Spleen (tissue), 11 donors: ENCODE measurements at regions not wholly inside any gene's neighbourhood (a gene's known extent, or its start where the extent isn't known, plus 50 kb on each side); places are given as distances from the start of the nearest gene placed in this dataset.

Experiments
- DNase-seq: peaks from one replicate; pipeline ENCODE4 v3.0.0-alpha.2; 2020
- H3K27ac ChIP-seq, 8 donors: fragments of 200-600 bp; sonication (generic) in 7 of 8; 1 replicate in 4 of 8; 2 replicates in 4 of 8; pipeline versions ENCODE4 v1.5.0 to v1.8.0; 2016 to 2021; ENCODE audit warnings: inconsistent platforms in 4 of 8, mild to moderate bottlenecking in 4 of 8, moderate library complexity in 1 of 8
- H3K27me3 ChIP-seq, 7 donors: fragments of 200-600 bp; sonication (generic) in 6 of 7; replicated peaks in 1 of 7; 1 replicate in 4 of 7; 2 replicates in 3 of 7; pipeline versions ENCODE4 v1.5.0 to v1.8.0; 2016 to 2021; ENCODE audit warnings: inconsistent platforms in 3 of 7, mild to moderate bottlenecking in 1 of 7
- H3K36me3 ChIP-seq, 6 donors: fragments of 200-600 bp; sonication (generic) in 5 of 6; 1 replicate in 4 of 6; 2 replicates in 2 of 6; pipeline versions ENCODE4 v1.5.0 to v1.8.0; 2016 to 2021; ENCODE audit warnings: inconsistent platforms in 2 of 6
- H3K4me1 ChIP-seq, 6 donors: fragments of 200-600 bp; sonication (generic) in 5 of 6; 1 replicate in 3 of 6; 2 replicates in 3 of 6; pipeline versions ENCODE4 v1.5.0 to v1.8.0; 2016 to 2021; ENCODE audit warnings: inconsistent platforms in 3 of 6
- H3K4me3 ChIP-seq, 8 donors: fragments of 200-600 bp; sonication (generic) in 7 of 8; 1 replicate in 4 of 8; 2 replicates in 4 of 8; pipeline versions ENCODE4 v1.5.0 to v1.8.0; 2016 to 2021; ENCODE audit warnings: inconsistent platforms in 4 of 8, mild to moderate bottlenecking in 4 of 8, moderate library complexity in 2 of 8
- H3K9me3 ChIP-seq, 8 donors: fragments of 200-600 bp; sonication (generic) in 7 of 8; 1 replicate in 4 of 8; 2 replicates in 4 of 8; pipeline versions ENCODE4 v1.5.0 to v1.8.0; 2016 to 2021; ENCODE audit warnings: inconsistent platforms in 4 of 8
- CTCF ChIP-seq, 11 experiments: fragments of 200-600 bp in 7 of 11; fragments of 450-650 bp in 4 of 11; sonication (generic) in 4 of 11; IDR thresholded peaks in 8 of 11; conservative IDR thresholded peaks in 3 of 11; 1 replicate in 7 of 11; 2 replicates in 4 of 11; pipeline versions ENCODE4 v1.4.0 to v1.8.0; 2016 to 2021; ENCODE audit warnings: antibody characterized with exemption in 11 of 11, inconsistent platforms in 4 of 11, mild to moderate bottlenecking in 1 of 11
- POLR2A ChIP-seq, 3 donors: fragments of 450-650 bp; IDR thresholded peaks; one replicate each; pipeline ENCODE4 v1.5.1; 2017; ENCODE audit warnings: antibody characterized with exemption in 3 of 3, mild to moderate bottlenecking in 1 of 3
- POLR2AphosphoS5 ChIP-seq, 3 donors: sonication (generic); formaldehyde crosslinking; IDR thresholded peaks; one replicate each; pipeline ENCODE4 v1.5.1; 2017; ENCODE audit warnings: antibody characterized with exemption in 3 of 3
- WGBS, 5 donors: extraction: QIAGEN DNeasy Blood & Tissue Kit in 3 of 5; methylation state at CpG; one replicate each; pipeline versions ENCODE4 v1.1.5 to v1.1.7; 2013 to 2018; 5-methylcytosine and 5-hydroxymethylcytosine counted together
- intact Hi-C: fragments of 100-400 bp; cut with DNase I; formaldehyde crosslinking; loops from one replicate; pipeline ENCODE4 v1.15.0; 2023; ENCODE audit warnings: low total_unique reads
- donor health status: healthy with polysubstance abuse.
- donor health status: DM: no; HTN: no; CAD: no; lungs with moderate emphysema.
- donor health status: DM: no; HTN: no; CAD: no.
- donor health status: Bipolar disorder and iron deficiency.
- donor health status: healthy.
- donor health status: DM: no; HTN: no; CAD: no.
- donor health status: DM: yes; HTN: yes; CAD: no.

GRCh38 chr10:63698787-63699150, 177.6 kb downstream of the REEP3 start:
- 81 to 90% (median 84%) methylated on average over 2 of the region's 2 CpGs for WGBS, 5 donors
- no peaks in the 10 kb centered on the region for H3K9me3 ChIP-seq
- intact Hi-C loops: no loop called here
- DNase-seq: no peak
- no peak overlapping the region for H3K4me3 ChIP-seq
- TF ChIP-seq CTCF (IDR thresholded peaks at IDR 0.05 in 8 of 11, conservative IDR thresholded peaks at IDR 0.05 in 3 of 11) (no peak), POLR2A (IDR thresholded peaks at IDR 0.05) (no peak), POLR2AphosphoS5 (IDR thresholded peaks at IDR 0.05) (no peak)
- H3K36me3 ChIP-seq: no peaks in the 10 kb centered on the region
- peak overlapping the region in 7 of 8 donors; percentile 28 to 77 (median 69) for H3K27ac ChIP-seq
- no peaks in the 10 kb centered on the region for H3K27me3 ChIP-seq
- H3K4me1 ChIP-seq: peaks cover 20 to 61% (median 46%) of the 10 kb centered on the region in 6 donors

GRCh38 chr10:63699785-63700613, 178.8 kb downstream of the REEP3 start:
- DNase-seq: no peak
- Histone ChIP-seq H3K4me3 (no peak overlapping the region), H3K27me3 (no peaks in the 10 kb centered on the region), H3K27ac (peak overlapping the region in 7 of 8 donors; percentile 49 to 77 (median 69)), H3K9me3 (no peaks in the 10 kb centered on the region), H3K36me3 (no peaks in the 10 kb centered on the region), H3K4me1 (peaks cover 20 to 69% (median 48%) of the 10 kb centered on the region in 6 donors)
- intact Hi-C loops: no loop called here
- TF ChIP-seq POLR2AphosphoS5 (IDR thresholded peaks at IDR 0.05) (no peak), CTCF (IDR thresholded peaks at IDR 0.05 in 8 of 11, conservative IDR thresholded peaks at IDR 0.05 in 3 of 11) (no peak), POLR2A (IDR thresholded peaks at IDR 0.05) (no peak)
- 46 to 66% (median 60%) methylated on average over 5 of the region's 5 CpGs for WGBS, 5 donors

GRCh38 chr10:63700631-63701156, 179.5 kb downstream of the REEP3 start:
- no peak for DNase-seq
- Histone ChIP-seq H3K27me3 (no peaks in the 10 kb centered on the region), H3K9me3 (no peaks in the 10 kb centered on the region), H3K4me1 (peaks cover 20 to 69% (median 48%) of the 10 kb centered on the region in 6 donors), H3K27ac (peak overlapping the region in 7 of 8 donors; percentile 49 to 77 (median 69)), H3K36me3 (no peaks in the 10 kb centered on the region), H3K4me3 (no peak overlapping the region)
- WGBS, 5 donors: 40 to 70% (median 51%) methylated on average over 1 of the region's 1 CpG
- intact Hi-C loops: no loop called here
- TF ChIP-seq POLR2A (IDR thresholded peaks at IDR 0.05) (no peak), CTCF (IDR thresholded peaks at IDR 0.05 in 8 of 11, conservative IDR thresholded peaks at IDR 0.05 in 3 of 11) (no peak), POLR2AphosphoS5 (IDR thresholded peaks at IDR 0.05) (no peak)

- Histone ChIP-seq H3K9me3 (no peaks in the 10 kb centered on the region), H3K27ac (peak overlapping the region in 2 of 8 donors; percentile 73 to 77), H3K36me3 (no peaks in the 10 kb centered on the region), H3K27me3 (no peaks in the 10 kb centered on the region), H3K4me3 (no peak overlapping the region), H3K4me1 (peaks cover 20 to 75% (median 48%) of the 10 kb centered on the region in 6 donors)
- DNase-seq: no peak
- 39 to 71% (median 46%) methylated on average over 1 of the region's 1 CpG for WGBS, 5 donors
- TF ChIP-seq POLR2AphosphoS5 (IDR thresholded peaks at IDR 0.05) (no peak), CTCF (IDR thresholded peaks at IDR 0.05 in 8 of 11, conservative IDR thresholded peaks at IDR 0.05 in 3 of 11) (no peak), POLR2A (IDR thresholded peaks at IDR 0.05) (no peak)
- intact Hi-C loops: no loop called here
Measured at GRCh38 chr10:63702092-63702491, 180.9 kb downstream of the REEP3 start.
